PC-9 (cell line): ENCODE measurements at regions not wholly inside any gene's neighbourhood (a gene's known extent, or its start where the extent isn't known, plus 50 kb on each side); places are given as distances from the start of the nearest gene placed in this dataset.

Experiments used
- EZH2 ChIP-seq: fragments of 200-600 bp; sonication (generic); IDR thresholded peaks from 2 replicates; pipeline ENCODE4 v1.8.0; 2017; ENCODE audit warnings: antibody characterized with exemption, low read depth
- TF ChIP-seq, protein P1 (sequence below): fragments of 200-600 bp; sonication (generic); conservative IDR thresholded peaks from 2 replicates; pipeline ENCODE4 v1.6.1; 2017; ENCODE audit warnings: mixed run types, antibody characterized with exemption, mild to moderate bottlenecking, moderate library complexity

GRCh38 chr13:57018915-57019314 lies 121.8 kb upstream of the PRR20A start:
- TF ChIP-seq, protein P1, sequence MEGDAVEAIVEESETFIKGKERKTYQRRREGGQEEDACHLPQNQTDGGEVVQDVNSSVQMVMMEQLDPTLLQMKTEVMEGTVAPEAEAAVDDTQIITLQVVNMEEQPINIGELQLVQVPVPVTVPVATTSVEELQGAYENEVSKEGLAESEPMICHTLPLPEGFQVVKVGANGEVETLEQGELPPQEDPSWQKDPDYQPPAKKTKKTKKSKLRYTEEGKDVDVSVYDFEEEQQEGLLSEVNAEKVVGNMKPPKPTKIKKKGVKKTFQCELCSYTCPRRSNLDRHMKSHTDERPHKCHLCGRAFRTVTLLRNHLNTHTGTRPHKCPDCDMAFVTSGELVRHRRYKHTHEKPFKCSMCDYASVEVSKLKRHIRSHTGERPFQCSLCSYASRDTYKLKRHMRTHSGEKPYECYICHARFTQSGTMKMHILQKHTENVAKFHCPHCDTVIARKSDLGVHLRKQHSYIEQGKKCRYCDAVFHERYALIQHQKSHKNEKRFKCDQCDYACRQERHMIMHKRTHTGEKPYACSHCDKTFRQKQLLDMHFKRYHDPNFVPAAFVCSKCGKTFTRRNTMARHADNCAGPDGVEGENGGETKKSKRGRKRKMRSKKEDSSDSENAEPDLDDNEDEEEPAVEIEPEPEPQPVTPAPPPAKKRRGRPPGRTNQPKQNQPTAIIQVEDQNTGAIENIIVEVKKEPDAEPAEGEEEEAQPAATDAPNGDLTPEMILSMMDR: no peak
- TF ChIP-seq EZH2: no peak
